Endothelial cell of umbilical vein (primary cell): ENCODE measurements at regions not wholly inside any gene's neighbourhood (a gene's known extent, or its start where the extent isn't known, plus 50 kb on each side); places are given as distances from the start of the nearest gene placed in this dataset.

Source experiments
- BruUV-seq: library from RNA; stranded (reverse); fragments of 400-500 nt; replicated peaks from 2 replicates; lab custom pipeline; 2021; lab: Mats Ljungman, UMichigan
- CTCF ChIA-PET: fragments of 300-600, 350-600 bp; sonication (Branson Sonifier 250); formaldehyde crosslinking; loops from one replicate; lab custom pipeline; 2021; ENCODE audit warnings: antibody characterized with exemption, inconsistent platforms; lab: Charles Lee
- POLR2A ChIA-PET: fragments of 300-600, 350-600 bp; sonication (Branson Sonifier 250); formaldehyde crosslinking; loops from one replicate; lab custom pipeline; 2021; ENCODE audit warnings: antibody characterized with exemption, inconsistent platforms; lab: Charles Lee
- DNase-seq: peaks from one replicate; pipeline ENCODE4 v3.0.0-alpha.2; 2011; ENCODE audit warnings: low read depth, low spot score
- FAIRE-seq: peaks from 2 replicates; lab custom pipeline; 2011; peaks lifted over from hg19 to GRCh38; lab: Jason Lieb, UNC
- H2AFZ ChIP-seq: 2 replicates; pipeline ENCODE4 v1.6.0; 2012; ENCODE audit warnings: low read depth, low read length, control low read depth, inconsistent platforms
- H3K27ac ChIP-seq: 2 replicates; pipeline ENCODE4 v1.5.1; 2011; ENCODE audit warnings: low read depth, mild to moderate bottlenecking, control low read depth, low read length, moderate library complexity; ENCODE audit not compliant: insufficient read depth
- H3K27me3 ChIP-seq, 2 experiments: 2 replicates each; pipeline versions ENCODE4 v1.6.0 to v1.6.1; 2011; ENCODE audit warnings: low read length in 2 of 2, mixed read lengths in 1 of 2; ENCODE audit not compliant: control insufficient read depth in 2 of 2, insufficient read depth in 2 of 2
- H3K36me3 ChIP-seq, 2 experiments: 2 replicates in 1 of 2; 3 replicates in 1 of 2; pipeline ENCODE4 v1.5.1; 2011; ENCODE audit warnings: low read length in 2 of 2, mild to moderate bottlenecking in 1 of 2, moderate library complexity in 1 of 2; ENCODE audit not compliant: control insufficient read depth in 2 of 2, insufficient read depth in 2 of 2; ENCODE audit errors: extremely low read depth in 1 of 2
- H3K4me1 ChIP-seq: 3 replicates; pipeline ENCODE4 v1.5.1; 2011; ENCODE audit warnings: mild to moderate bottlenecking, low read length; ENCODE audit not compliant: control insufficient read depth, insufficient read depth; ENCODE audit errors: extremely low read depth
- H3K4me2 ChIP-seq: 2 replicates; pipeline ENCODE4 v1.6.1; 2011; ENCODE audit warnings: low read length, control low read depth, mixed read lengths; ENCODE audit not compliant: insufficient read depth
- H3K4me3 ChIP-seq, 3 experiments: fragments of 200-600 bp in 1 of 3; sonication (generic), shearing (Covaris generic) in 1 of 3; replicated peaks in 1 of 3; 2 replicates each; pipeline ENCODE4 v1.5.1; 2011 to 2016; ENCODE audit warnings: control low read depth in 3 of 3, low read length in 3 of 3, mild to moderate bottlenecking in 2 of 3, inconsistent platforms in 1 of 3, low read depth in 1 of 3, moderate library complexity in 1 of 3; ENCODE audit not compliant: insufficient read depth in 1 of 3
- H3K79me2 ChIP-seq: 2 replicates; pipeline ENCODE4 v1.6.0; 2012; ENCODE audit warnings: low read length, inconsistent platforms; ENCODE audit not compliant: control insufficient read depth, insufficient read depth
- H3K9ac ChIP-seq: replicated peaks from 2 replicates; pipeline ENCODE3; 2011; ENCODE audit warnings: low read length, control low read depth; ENCODE audit not compliant: insufficient read depth; ENCODE audit errors: extremely low read depth
- H3K9me1 ChIP-seq: replicated peaks from 3 replicates; pipeline ENCODE4 v1.6.0; 2011; ENCODE audit warnings: mild to moderate bottlenecking, low read length; ENCODE audit not compliant: control insufficient read depth, insufficient read depth; ENCODE audit errors: extremely low read depth
- H3K9me3 ChIP-seq: replicated peaks from 2 replicates; pipeline ENCODE4 v1.5.1; 2012; ENCODE audit warnings: low read length, inconsistent platforms; ENCODE audit not compliant: control insufficient read depth, insufficient read depth
- H4K20me1 ChIP-seq: replicated peaks from 2 replicates; pipeline ENCODE3; 2011; ENCODE audit warnings: mild to moderate bottlenecking, low read length; ENCODE audit not compliant: control insufficient read depth, insufficient read depth; ENCODE audit errors: extremely low read depth
- CTCF ChIP-seq, 2 donors: IDR thresholded peaks; 1 replicate in 1 of 2; 2 replicates in 1 of 2; pipeline ENCODE4 v1.5.1; 2011; ENCODE audit warnings: low read length in 2 of 2, mild to moderate bottlenecking in 2 of 2, moderate library complexity in 2 of 2, control low read depth in 1 of 2, inconsistent platforms in 1 of 2, low read depth in 1 of 2; ENCODE audit not compliant: insufficient read depth in 1 of 2; ENCODE audit errors: extremely low read depth in 1 of 2
- EZH2 ChIP-seq: IDR thresholded peaks from 2 replicates; pipeline ENCODE4 v1.6.1; 2012; ENCODE audit warnings: borderline replicate concordance, low read depth, mild to moderate bottlenecking, moderate library complexity, low read length, inconsistent platforms; ENCODE audit not compliant: severe bottlenecking
- FOS ChIP-seq: IDR thresholded peaks from 2 replicates; pipeline ENCODE4 v1.6.1; 2011; ENCODE audit warnings: mild to moderate bottlenecking, low read length, moderate library complexity, borderline replicate concordance; ENCODE audit not compliant: insufficient read depth
- GATA2 ChIP-seq: IDR thresholded peaks from 2 replicates; pipeline ENCODE4 v1.7.0; 2011; ENCODE audit warnings: low read depth, mild to moderate bottlenecking, moderate library complexity, mixed read lengths, low read length; ENCODE audit not compliant: insufficient read length, insufficient read depth
- JUN ChIP-seq: IDR thresholded peaks from 2 replicates; pipeline ENCODE4 v1.6.1; 2011; ENCODE audit warnings: borderline replicate concordance, low read depth; ENCODE audit not compliant: insufficient read length, insufficient read depth
- MAX ChIP-seq: IDR thresholded peaks from 2 replicates; pipeline ENCODE4 v1.6.1; 2011; ENCODE audit not compliant: insufficient read depth, insufficient read length
- MYC ChIP-seq: IDR thresholded peaks from one replicate; pipeline ENCODE4 v1.6.1; 2011; ENCODE audit warnings: mild to moderate bottlenecking, low read depth, low read length
- POLR2A ChIP-seq: IDR thresholded peaks from 2 replicates; pipeline ENCODE4 v1.6.1; 2012; ENCODE audit warnings: low read depth, mild to moderate bottlenecking, control low read depth, low read length
- POLR2AphosphoS5 ChIP-seq: IDR thresholded peaks from 2 replicates; pipeline ENCODE4 v1.6.1; 2012; ENCODE audit warnings: low read depth, mild to moderate bottlenecking, control low read depth, low read length, moderate library complexity; ENCODE audit not compliant: insufficient read depth
- dilution Hi-C: fragments of 300-500 bp; cut with MboI; formaldehyde crosslinking; loops from one replicate; pipeline ENCODE4 v1.15.0; 2019; ENCODE audit warnings: low sequenced_read_pairs; ENCODE audit not compliant: extremely low pct_ligation_motif_present
- intact Hi-C: fragments of 100-400 bp; cut with micrococcal nuclease; formaldehyde crosslinking; loops from one replicate; pipeline ENCODE4 v1.10.0; 2022

GRCh38 chr6:754202-754601 is 61.3 kb upstream of the EXOC2 start:
- dilution Hi-C loops, result no loop called here

More at GRCh38 chr6:754202-754601, 61.3 kb upstream of the EXOC2 start:
- no peak for FAIRE-seq
- no peaks in the 10 kb centered on the region for H4K20me1 ChIP-seq
- TF ChIP-seq FOS (no peak), MYC (no peak), POLR2AphosphoS5 (no peak), GATA2 (no peak), POLR2A (no peak), MAX (no peak), EZH2 (no peak), JUN (no peak), CTCF (IDR thresholded peaks at IDR 0.05; ENCODE audit: extremely low read depth in 1 of 2, insufficient read depth in 1 of 2, low read depth in 1 of 2, low read length in 2 of 2) (no peak)
- H2AFZ ChIP-seq, result no peak overlapping the region
- POLR2A ChIA-PET, result no interaction called here
- no TSS peak for BruUV-seq
- no peaks in the 10 kb centered on the region for H3K27me3 ChIP-seq
- H3K27ac ChIP-seq, result no peak overlapping the region
- no peaks in the 10 kb centered on the region for H3K36me3 ChIP-seq
- intact Hi-C loops, result no loop called here
- no peaks in the 10 kb centered on the region for H3K79me2 ChIP-seq
- H3K4me2 ChIP-seq, result no peak overlapping the region
- CTCF ChIA-PET, result no interaction called here
- H3K4me1 ChIP-seq, result no peaks in the 10 kb centered on the region
- no peaks in the 10 kb centered on the region for H3K9me1 ChIP-seq
- H3K9me3 ChIP-seq, result no peaks in the 10 kb centered on the region
- DNase-seq, result no peak
- no peak overlapping the region for H3K9ac ChIP-seq
- H3K4me3 ChIP-seq, result no peak overlapping the region
